GM19397 (cell line): ENCODE measurements at regions not wholly inside any gene's neighbourhood (a gene's known extent, or its start where the extent isn't known, plus 50 kb on each side); places are given as distances from the start of the nearest gene placed in this dataset.

ENCODE experiments used
- ATAC-seq: cut with Tn5 transposase; IDR thresholded peaks from one replicate; pipeline ENCODE4 v1.9.1; 2021; ENCODE audit warnings: mild to moderate bottlenecking, moderate library complexity; ENCODE audit not compliant: unreplicated experiment

GRCh38 chr1:191134796-191135195 lies 657.1 kb upstream of the BRINP3 start:
- no peak for ATAC-seq

- ATAC-seq: no peak
These were observed 662.4 kb upstream of the BRINP3 start for GRCh38 chr1:191140038-191140437.

DNA sequence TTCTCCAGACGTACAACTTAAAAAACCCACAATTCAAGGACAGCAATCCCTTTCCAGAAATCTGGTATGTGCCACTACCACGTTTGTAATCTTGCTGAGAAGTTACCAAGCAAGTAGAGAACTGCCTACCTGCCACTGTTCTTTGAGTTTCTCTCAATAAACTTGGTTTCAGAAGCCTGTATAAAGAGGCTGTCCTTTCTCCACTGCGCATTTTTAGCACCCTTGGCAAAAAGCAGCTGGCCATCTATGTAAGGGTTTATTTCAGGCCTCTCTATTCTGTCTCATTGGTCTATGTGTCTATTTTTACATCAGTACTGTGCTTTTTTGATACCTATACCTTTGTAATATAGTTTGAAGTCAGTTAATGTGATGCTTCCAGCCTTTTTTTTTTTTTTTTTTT lies 665.1 kb upstream of the BRINP3 start:
- no peak for ATAC-seq

DNA sequence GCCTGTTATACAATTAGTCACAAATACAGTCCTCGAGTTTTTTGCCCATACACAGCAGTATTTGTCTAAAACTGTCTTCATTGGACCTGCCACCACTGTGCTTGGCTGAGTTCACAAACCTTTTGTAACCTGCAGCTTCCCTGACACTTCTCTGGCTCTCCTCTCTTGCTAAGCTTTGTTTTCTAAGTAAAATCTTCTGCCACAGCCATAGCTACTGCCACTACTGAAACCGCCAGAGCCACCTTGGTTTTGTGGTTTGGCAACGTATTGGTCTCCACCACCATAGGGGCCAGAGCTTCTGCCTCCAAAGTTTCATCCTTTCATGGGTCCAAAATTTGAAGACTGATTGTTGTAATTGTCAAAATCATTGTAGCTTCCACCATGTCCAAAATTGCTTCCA lies 668.2 kb upstream of the BRINP3 start:
- no peak for ATAC-seq

GRCh38 chr1:191151321-191151807 lies 673.7 kb upstream of the BRINP3 start:
- no peak for ATAC-seq

DNA sequence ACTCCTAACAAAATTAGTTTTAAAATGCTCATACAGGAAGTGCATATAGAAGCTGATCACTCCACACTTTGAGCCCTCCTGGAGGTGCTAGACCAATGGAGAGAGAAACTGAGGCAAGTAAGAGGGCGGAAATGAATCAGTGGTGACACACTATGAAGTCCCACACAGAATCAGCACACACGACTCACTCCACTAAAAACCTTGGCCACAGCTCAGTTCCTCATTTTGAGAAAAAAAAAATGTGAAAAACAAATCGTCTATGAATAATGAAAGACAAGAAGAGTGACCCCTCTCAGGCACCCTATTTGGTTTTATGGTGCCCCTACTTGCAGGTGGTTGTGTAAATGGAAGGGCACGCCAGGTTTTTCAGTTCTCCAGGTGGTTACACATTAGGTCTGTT lies 675.1 kb upstream of the BRINP3 start:
- ATAC-seq: no peak

- ATAC-seq: no peak
These were observed 677.5 kb upstream of the BRINP3 start for GRCh38 chr1:191155178-191155577.

DNA sequence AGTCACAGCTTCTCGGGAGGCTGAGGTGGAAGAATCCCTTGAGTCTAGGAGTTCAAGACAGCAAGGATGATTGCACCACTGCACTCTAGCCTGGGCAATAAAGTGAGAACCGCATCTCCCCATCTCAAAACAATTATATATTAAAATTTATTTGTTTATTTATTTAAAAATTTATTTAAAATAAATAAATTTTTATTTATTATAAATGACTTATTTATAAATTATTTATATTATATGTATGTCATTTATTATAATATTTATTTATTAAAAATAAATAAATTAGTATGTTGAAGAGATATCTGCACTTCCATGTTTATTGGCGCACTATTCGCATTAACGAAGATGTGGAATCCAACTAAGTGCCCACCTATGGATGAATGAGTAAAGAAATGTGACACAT lies 683.2 kb upstream of the BRINP3 start:
- no peak for ATAC-seq

- ATAC-seq: no peak
These were observed 685.1 kb upstream of the BRINP3 start for GRCh38 chr1:191162762-191163161.

- ATAC-seq: no peak
These were observed 686.0 kb upstream of the BRINP3 start for GRCh38 chr1:191163621-191164020.

GRCh38 chr1:191174298-191174697 lies 696.6 kb upstream of the BRINP3 start:
- ATAC-seq: peak; percentile 98

DNA sequence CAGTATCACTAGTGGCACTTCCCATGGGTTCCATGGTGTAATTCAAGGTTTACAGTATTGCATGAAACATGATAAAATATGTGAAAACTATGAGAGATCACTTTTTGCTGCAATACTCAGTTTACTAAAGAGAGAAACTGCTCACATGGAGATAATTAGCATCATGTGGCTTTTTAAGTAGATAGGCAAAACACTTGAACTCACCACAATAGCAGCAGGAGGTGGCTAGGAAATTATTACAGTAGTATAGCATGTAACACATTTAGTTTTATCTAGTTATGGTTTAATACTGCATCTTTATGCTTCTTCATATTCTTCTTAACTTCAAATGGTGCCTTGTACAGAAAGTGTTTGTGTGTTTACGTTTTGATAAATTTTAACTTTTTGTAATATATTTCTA lies 698.5 kb upstream of the BRINP3 start:
- no peak for ATAC-seq

- ATAC-seq: no peak
These were observed 729.0 kb upstream of the BRINP3 start for GRCh38 chr1:191206513-191207207.

DNA sequence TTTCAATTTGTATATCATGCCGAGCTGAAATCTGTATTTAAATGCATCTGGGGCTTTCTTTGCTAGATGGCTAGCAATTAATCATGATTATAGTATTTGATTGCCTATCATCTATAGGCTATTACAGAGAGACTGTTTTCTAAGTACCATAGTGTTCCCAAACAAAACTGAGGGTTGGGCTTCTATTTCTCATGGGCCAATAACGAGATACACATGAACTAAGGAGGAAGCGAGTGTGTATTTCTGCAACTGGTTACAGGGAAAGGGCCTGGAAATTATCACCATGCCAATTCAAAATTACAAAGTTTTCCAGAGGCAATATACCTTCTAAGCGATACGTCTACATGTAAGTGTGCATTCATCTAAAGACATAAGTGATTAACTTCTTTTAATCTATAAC lies 744.5 kb upstream of the BRINP3 start:
- no peak for ATAC-seq

DNA sequence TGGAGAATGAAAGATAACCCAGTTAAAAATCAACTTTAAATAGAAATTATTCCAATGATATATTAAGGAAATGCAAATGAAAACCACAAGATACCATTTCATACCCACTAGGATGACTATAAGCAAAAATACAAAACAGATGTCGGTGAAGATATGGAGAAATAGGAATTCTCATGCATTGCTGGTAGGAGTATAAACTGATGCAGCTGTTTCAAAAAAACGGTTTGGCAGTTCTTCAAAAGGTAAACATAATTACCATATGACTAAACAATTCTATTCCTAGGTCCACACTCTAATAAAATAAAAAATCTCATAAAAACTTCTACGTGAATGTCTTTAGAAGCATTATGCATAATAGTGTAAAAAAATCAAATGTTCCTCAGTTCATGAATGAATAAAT lies 763.3 kb upstream of the BRINP3 start:
- ATAC-seq: no peak

- ATAC-seq: no peak
These were observed 777.8 kb upstream of the BRINP3 start for GRCh38 chr1:191255354-191256054.

GRCh38 chr1:191256917-191257316 lies 779.3 kb upstream of the BRINP3 start:
- no peak for ATAC-seq

- no peak for ATAC-seq
These were observed 782.4 kb upstream of the BRINP3 start for GRCh38 chr1:191260056-191260455.

GRCh38 chr1:191261111-191261510 lies 783.4 kb upstream of the BRINP3 start:
- ATAC-seq: no peak

DNA sequence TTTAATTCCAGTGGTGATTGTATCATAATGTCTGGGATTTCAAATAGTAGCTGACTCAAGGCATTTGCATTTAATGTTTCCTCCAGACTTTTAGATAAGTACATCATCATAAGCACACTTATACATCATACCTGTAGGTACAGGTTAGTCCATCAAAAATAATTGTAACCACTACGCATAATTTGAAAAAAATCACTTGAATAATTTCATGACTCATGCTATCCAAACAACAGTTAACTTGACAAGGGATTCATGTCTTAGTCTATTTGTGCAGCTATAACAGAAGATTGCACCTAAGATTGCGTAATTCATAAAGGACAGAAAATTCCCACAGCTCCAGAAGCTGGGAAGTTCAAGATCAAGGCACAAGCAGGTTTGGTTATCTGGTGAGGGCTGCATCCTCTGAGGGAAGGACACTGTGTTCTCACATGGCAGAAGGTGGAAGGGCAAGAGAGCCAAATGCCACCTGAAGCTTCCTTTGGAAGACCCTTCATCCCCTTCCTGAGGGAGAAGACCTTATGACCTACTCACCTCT lies 801.7 kb upstream of the BRINP3 start:
- ATAC-seq: no peak

GRCh38 chr1:191284175-191284574 lies 806.5 kb upstream of the BRINP3 start:
- ATAC-seq: no peak

DNA sequence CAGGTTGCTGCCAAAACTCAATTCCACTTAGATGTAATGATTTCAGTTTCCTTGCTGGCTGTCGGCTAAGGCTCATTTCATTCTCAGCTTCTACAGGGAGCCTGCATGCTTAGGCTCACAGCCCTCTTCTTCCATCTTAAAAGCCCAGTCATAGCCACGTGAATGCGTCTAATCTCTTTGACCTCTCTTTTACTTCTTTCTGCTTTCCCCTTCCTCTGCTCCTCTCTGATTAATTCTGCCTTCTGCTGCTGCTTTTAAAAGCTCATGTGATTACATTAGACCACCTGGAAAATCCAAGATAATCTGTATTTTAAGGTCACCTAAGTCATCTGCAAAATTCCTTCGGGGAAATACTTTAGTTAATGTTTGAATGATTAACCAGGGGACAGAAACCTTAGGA lies 812.8 kb upstream of the BRINP3 start:
- ATAC-seq: no peak
